HG02973 (cell line): ENCODE measurements at regions not wholly inside any gene's neighbourhood (a gene's known extent, or its start where the extent isn't known, plus 50 kb on each side); places are given as distances from the start of the nearest gene placed in this dataset.
"Not testable (repeated sequence)": the region's sequence is repeated elsewhere in the genome, so short reads cannot be mapped to it uniquely, and the experiment has no call there.

Experiments used
- ATAC-seq: cut with Tn5 transposase; IDR thresholded peaks from one replicate; pipeline ENCODE4 v1.9.1; 2021; ENCODE audit warnings: moderate library complexity; ENCODE audit not compliant: unreplicated experiment

DNA sequence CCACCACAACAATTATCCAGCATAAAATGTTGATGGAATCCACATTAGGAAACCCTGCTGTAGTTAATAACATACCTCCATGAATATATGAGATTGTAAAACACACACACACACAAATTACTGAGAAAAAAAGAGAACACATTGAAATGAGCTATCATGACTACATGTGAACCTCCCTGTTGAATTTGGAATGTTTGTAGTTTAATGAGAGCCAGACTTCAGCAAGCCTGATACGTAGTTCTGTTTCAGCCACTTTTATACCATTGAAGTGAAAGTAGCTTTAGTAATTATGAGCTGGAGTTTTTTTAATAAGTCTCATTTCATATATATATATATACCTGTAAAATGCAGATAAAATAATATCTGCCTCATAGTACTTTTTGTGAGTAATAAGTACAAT, 1146.4 kb downstream of the NAALADL2 start:
- no peak for ATAC-seq

DNA sequence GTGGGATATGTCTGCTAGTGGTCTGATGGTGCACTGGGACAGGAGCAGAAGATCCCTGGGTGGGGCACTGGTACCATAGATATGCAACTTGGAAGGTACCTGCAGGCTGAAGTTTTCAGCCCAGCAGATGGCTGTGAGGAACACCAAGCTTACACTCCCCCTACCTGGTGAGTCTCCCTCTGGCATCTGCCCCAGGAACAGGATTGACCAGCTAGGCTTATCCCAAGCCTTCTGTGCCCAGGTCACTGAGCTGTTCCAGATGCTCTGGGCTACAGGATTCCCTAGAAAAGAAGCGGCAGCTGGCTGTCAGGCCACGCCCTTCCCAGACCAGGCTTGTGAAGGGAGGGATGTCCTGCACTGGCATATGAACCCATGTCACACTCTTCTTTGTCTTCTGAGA, 1130.0 kb downstream of the NAALADL2 start:
- ATAC-seq, result no peak

DNA sequence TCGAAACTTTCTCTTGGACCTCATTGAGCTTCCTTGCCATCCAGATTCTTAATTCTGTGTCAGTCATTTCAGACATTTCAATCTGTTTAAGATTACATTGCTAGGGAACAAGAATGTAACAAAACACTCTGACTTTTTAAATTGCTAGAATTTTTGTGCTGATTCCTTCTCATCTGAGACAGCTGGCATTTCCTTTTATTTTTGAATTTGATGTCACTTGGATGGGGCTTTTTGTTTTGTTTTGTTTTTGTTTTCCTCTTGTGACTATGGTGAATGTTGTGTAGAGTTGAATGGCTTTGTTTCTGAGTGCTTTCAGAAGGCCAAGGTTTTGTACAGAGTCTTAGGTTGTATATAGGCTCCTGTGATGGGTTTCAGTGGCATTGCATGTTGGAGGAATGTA, 1129.3 kb downstream of the NAALADL2 start:
- ATAC-seq, result no peak

DNA sequence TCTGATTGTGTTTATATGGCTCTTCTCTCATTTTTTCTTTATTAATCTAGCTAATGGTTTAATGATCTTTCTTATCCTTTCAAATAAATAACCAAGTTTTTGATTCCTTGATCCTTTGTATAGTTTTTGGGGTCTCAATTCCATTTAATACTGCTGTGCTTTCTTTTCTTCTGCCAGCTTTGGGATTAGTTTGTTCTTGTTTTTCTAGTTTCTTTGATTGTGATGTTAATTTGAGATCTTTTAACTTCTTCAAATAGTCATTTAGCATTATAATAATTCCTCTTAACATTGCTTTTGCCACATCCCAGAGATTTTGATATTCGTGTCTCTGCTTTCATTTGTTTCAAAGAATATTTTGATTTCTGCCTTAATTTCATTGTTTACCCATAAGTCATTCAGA, 1126.6 kb downstream of the NAALADL2 start:
- no peak for ATAC-seq

DNA sequence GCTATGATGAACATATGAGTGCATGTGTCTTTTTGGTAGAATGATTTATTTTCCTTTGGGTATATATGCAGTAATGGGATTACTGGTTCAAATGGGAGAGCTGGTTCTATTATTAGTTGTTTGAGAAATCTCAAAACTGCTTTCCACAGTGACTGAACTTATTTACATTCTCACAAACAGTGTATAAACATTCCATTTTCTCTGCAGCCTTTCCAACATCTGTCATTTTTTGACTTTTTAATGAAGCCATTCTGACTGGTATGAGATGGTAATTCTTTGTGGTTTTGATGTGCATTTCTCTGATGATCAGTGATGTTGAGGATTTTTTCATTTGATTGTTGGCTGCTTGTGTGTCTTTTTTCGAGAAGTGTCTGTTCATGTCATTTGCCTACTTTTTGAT, 1124.2 kb downstream of the NAALADL2 start:
- no peak for ATAC-seq

DNA sequence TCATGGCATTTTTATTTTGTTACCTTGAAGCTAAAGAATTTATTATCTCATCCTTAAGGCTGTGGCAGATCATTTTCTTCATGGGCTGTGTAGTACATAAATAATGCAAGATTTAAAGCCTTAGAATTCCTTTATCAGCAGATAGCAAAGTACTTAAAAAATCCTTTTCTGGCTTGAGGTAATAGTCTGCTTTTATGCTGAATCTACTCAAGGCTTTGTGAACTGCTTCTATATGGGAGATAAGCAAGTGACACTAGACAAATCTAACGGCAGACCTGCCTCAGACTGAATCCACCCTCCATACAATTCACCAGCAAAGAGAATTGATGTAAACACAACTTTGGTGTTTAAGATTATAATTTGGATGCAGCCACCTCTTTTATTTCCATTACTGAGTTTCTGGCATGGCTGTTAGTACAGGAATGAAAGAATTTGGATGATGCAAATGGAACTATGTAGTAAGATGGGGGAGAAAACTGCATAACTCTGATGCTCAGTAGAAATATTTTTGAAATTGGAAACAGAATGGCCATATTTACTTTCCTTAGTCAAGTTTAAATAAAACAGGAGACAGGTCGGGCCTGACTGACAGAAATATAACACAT, 1121.5 kb downstream of the NAALADL2 start:
- ATAC-seq, result no peak

DNA sequence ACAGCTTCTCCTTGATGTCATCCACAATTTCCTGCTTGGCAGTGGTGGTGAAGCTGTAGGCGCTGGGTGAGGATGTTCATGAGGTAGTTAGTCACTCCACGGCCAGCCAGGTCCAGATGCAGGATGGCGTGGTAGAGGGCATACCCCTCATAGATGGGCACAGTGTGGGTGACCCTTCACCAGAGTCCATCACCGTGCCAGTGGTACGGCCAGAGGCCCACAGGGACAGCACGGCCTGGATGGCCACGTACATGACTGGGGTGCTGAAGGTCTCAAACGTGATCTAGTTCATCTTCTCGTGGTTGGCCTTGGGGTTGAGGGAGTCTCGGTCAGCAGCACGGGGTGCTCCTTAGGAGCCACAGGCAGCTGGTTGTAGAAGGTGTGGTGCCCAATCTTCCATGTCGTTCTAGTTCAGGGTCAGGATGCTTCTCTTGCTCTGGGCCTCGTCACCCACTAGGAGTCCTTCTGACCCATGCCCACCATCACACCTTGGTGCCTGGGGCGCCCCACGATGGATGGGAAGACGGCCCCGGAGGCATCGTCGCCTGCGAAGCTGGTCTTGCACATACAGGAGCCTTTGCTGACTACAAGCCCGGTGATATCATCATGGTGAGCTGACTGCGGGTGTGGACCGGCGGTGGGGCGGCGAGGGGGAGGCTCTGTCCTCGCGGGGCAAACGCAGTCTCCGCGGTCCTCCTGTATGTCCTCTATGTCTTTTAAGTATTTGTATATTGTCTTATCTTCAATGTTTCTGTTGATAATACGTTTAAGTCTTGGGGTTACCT, 1119.0 kb downstream of the NAALADL2 start:
- no peak for ATAC-seq

DNA sequence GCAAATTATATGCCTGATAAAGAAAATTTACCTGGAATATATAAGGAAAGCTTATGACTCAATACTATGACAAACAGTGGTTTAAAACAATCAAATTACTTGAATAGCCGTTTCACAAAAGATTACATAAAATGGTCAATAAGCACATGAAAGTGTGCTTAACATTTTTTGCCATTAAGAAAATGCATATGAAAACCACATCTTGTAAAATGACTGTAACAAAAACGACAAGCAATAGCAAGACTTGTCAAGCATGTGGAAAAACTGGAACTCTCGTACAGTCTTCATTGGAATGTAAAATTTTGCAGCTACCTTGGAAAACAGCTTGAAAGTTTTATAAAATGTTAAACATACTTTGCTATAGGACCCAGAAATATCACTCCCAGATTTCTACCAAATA, 1110.3 kb downstream of the NAALADL2 start:
- no peak for ATAC-seq

DNA sequence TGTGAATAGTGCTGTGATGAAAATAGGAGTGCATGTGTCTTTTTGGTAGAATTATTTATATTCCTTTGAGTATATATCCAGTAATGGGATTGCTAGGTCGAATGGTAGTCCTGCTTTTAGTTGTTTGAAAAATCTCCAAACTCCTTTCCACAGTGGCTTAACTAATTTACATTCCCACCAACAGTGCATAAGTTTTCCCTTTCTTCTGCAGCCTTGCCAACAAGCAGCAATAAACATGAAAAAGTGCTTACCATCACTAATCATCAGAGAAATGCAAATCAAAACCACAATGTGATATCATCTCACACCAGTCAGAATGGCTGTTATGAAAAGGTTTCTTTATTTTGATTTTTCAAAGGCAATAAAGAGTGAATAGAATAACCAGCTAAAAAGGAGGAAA, 1105.9 kb downstream of the NAALADL2 start:
- no peak for ATAC-seq

DNA sequence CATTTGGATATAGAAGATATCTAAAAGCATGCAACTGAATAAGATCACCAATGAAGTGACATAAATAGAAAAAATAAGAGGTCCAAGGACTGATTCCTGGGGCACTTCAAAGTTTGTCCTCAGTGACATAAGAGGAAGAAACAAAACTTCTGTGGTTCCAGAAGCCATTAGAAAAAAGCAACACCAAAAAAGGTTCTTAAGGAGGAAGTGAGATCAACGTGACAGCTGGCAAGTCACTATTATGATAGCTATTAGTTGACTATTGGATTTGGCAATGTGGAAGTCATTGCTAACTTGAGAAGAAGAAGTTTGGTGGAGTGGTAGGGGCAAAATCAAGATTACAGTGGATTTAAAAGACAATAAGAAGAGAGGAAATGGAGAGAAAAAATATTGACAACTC, 1098.3 kb downstream of the NAALADL2 start:
- no peak for ATAC-seq

DNA sequence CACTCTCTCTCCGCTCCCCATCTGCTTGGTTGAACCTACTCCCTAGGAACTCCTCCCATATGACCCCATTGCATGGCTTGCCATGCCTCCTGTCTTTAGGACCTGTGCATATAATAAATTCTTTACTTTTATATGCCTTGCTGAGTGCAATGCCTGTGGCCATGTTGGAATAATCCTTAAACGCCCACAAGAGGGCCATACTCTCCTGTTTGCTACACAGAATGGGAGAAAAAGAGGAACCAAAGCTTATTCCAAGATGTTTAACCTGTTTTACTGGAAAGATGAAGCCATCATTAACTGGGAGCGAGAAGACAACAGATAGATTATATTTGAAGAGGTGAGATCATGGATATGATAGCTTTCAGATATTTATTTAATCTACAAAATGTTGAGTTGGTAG, 1097.8 kb downstream of the NAALADL2 start:
- no peak for ATAC-seq

DNA sequence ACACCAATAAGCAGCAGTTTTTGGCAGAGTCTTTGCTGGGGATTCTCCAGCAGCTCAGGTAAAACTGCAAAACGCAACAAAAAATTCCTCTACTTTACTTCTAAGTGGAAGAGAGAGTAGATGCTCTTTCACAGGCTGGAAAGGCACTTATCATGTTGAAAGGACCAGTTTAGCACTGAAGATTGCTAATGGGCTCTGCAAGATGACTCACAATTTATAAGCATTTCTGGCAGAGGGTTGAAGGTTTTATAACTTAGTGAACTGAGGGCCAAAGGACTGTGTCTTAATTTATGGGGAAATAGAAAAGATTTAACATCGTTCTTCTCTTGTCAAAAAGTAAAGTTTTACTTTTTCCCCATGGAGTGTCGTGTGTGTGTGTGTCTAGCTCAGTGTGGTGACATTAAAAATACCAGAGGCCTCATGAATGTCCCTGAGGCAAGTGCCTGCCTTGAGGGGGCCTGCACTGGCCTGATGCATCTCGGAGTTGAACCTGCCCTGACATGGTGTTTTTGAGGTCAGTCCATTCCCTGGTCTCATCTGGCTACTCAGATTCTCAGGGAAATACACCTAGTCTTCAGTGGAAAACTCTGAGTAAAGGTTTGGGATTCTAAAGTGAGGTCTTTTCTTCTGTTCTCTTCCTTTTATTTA, 1092.0 kb downstream of the NAALADL2 start:
- no peak for ATAC-seq

DNA sequence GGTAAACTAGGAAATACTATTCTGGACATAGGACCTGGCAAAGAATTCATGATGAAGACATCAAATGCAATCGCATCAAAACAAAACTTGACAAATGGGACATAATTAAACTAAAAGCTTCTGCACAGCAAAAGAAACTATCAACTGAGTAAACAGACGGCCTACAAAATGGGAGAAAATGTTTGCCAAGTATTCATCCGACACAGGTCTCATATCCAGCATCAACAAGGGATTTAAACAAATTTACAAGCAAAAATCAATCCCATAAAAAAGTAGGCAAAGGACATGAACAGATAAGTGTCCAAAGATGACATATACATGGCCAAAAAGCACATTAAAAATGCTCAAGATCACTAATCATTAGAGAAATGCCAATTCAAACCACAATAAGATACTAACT, 1088.9 kb downstream of the NAALADL2 start:
- ATAC-seq, result no peak

DNA sequence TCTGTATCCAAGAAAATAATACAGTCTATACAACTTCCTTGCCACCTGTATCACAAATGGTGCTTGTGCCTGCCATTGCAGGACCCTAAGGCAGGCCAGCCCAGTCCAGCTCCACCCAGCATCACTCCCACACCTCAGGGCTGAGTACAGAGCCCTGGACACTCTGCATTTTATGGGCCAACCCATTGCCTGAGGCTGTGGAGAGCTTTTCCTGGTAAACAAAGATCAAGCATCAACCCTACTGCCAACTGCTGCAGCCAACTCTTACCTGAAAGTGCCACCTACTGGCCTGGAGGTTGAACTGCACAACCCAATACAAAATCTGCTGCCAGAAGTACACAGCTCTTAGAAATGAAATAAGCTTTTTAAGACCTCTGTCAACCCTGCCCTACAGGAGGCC, 1082.2 kb downstream of the NAALADL2 start:
- ATAC-seq, result no peak

DNA sequence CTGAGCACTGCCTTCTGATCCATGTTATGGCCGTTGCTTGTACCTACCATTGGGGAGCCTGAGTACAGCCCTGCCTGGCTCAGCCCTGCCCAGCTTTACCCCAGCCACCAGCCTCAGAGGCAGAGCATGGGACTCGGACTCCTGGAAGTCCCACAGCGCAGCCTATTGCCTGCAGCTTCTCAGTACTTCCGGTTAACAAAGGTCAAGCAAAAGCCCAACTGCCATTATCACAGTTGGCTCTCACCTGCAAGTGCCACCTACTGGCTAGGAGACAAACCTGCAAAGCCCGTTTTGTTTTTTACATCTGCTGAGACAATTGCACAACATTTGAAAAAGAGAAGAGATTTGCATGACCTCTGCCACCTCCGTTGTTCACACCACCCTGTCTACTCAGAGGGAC, 1081.7 kb downstream of the NAALADL2 start:
- no peak for ATAC-seq

DNA sequence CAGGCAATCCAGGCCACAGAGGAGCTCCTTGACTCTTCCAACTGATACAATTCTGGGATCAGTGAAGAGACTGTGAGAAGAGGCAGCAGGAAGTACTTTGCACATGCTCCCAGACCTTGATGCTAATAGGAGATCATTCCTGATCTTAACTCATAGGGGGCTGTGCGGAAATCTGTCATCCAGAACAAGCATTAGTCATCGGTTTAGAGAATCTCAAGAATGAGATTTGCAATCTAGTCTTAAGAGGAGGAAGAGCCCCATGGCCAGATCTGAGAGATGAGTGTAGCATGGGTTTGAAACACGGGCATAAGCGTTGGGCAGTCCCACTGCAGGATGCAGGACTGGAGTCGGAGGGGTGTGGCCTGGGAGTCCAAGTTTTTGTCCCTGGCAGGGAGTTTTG, 1081.1 kb downstream of the NAALADL2 start:
- no peak for ATAC-seq

DNA sequence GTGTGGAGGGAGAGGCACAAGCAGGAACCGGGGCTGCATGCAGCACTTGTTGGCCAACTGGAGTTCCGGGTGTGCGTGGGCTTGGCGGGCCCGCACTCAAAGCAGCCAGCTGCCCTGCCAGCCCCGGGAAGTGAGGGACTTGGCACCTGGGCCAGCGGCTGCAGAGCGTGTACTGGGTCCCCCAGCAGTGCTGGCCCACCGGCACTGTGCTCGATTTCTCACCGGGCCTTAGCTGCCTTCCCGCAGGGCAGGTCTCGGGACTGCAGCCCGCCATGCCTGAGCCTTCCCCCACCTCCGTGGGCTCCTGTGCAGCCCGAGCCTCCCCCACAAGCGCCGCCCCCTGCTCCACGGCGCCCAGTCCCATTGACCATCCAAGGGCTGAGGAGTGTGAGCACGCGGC, 1078.2 kb downstream of the NAALADL2 start:
- not testable (repeated sequence) for ATAC-seq

DNA sequence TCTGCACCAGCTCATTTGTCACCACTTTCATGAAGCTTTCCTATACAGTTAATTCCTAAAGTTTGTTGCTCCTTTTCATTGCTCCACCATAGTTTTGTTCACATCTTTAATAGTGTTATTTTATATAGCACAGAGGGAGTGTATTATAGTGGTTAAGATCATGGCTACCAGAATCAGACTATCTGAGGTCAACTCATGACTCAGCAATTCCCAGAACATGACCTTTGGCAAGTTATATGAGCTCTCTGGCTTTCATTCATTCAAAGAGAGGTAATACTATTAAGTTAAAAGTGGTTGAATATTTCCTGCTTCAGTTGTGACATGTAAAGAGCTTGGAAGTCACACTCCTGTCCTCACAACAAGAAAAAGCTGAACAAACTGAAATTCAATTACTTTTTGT, 1073.5 kb downstream of the NAALADL2 start:
- ATAC-seq, result no peak

DNA sequence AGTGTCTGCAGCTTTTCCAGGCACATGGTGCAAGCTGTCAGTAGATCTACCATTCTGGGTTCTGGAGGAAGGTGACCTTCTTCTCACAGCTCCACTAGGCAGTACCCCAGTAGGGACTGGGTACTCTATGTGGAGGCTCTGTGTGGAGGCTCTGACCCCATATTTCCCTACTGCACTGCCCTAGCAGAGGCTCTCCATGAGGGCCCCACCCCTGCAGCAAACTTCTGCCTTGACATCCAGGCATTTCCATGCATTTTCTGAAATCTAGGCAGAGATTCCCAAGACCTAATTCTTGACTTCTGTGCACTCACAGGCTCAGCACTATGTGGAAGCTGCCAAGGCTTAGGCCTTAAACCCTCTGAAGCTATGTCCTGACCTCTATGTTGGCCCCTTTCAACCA, 1060.0 kb downstream of the NAALADL2 start:
- no peak for ATAC-seq

DNA sequence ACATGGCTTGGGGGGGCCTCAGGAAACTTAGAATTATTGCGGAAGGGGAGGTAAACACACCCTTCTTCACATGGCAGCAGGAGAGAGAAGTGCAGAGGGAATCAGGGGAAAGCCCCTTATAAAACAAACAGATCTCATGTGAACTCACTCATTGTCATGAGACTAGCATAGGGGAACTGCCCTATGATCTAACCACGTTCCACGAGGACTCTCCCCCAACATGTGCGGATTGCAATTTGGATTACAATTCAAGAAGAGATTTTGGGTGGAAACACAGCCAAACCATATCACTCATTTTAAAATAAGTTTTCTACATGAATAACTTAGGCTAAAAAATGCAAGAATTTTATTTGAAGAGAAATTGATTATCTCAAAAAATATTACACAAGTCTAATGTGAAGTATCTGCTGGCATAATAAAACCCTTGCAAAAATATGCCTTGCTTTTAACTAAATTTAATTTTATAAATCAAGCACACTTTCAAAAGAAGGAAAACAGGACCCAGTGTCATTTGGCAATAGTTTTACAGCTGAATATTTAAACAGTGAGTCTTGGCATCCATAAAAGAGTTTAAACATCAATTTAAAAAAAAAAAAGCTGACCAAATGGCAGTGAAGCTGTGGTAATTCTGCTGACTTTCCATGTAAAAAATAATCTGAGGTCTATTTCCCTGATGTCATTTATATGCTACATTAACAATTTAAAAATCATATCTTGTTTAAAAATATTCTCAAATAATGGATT, 1057.2 kb downstream of the NAALADL2 start:
- ATAC-seq, result no peak

DNA sequence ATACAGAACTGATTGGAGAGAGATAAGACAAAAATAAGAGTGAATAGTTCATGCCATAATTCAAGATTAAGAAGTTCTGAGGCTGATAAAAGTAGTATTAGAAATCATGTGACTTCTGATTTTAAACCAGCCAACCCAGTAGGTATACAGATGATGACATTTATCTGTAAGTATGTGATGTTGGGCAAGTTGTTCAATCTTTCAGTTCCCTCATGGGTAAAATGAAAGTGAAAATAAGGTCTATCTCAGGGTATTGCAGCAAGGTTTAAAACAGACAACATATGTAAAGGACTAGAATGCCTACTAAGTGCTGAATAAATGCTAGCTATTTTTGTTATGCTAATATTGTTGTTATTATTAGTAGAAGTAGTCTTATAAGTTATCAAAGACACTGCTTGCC, 1055.7 kb downstream of the NAALADL2 start:
- ATAC-seq, result no peak

DNA sequence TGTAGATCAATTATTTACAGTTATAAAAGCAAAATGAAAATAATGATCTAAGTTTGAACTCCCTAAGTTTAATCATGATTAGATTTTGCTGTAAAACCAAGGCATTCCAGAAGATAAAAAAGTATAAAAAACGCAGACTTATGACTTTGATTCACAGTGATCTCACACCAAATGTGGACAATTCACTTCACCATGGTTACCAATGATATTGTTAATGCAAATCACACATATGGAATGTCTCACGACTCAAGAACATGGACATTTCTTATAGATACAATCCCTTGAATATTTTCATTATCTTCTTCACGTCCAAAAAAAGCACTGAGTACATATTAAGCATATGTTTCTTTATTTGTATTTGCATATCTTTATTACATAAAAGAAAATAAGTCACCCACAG, 1054.2 kb downstream of the NAALADL2 start:
- ATAC-seq, result no peak
